MM.1S (cell line): ENCODE measurements at regions not wholly inside any gene's neighbourhood (a gene's known extent, or its start where the extent isn't known, plus 50 kb on each side); places are given as distances from the start of the nearest gene placed in this dataset.

Experiments used
- DNase-seq: peaks from one replicate; pipeline ENCODE4 v3.0.0-alpha.2; 2015
- H2AFZ ChIP-seq: fragments of 300-600 bp; sonication (generic); 2 replicates; pipeline ENCODE4 v1.6.0; 2016; ENCODE audit warnings: antibody characterized with exemption, low read length
- H3F3A ChIP-seq: fragments of 300-600 bp; sonication (generic); 2 replicates; pipeline ENCODE4 v1.6.1; 2016; ENCODE audit warnings: mild to moderate bottlenecking, antibody characterized with exemption, low read length, moderate library complexity, mixed read lengths; ENCODE audit not compliant: insufficient read depth
- H3K27ac ChIP-seq: fragments of 300-600 bp; sonication (generic); 2 replicates; pipeline ENCODE4 v1.5.1; 2016; ENCODE audit warnings: mild to moderate bottlenecking, low read length
- H3K27me3 ChIP-seq: fragments of 300-600 bp; sonication (generic); replicated peaks from 2 replicates; pipeline ENCODE4 v1.6.0; 2016; ENCODE audit warnings: low read length; ENCODE audit not compliant: insufficient read depth
- H3K36me3 ChIP-seq: fragments of 300-600 bp; sonication (generic); replicated peaks from 2 replicates; pipeline ENCODE4 v1.6.1; 2016; ENCODE audit warnings: mild to moderate bottlenecking, low read length, mixed read lengths; ENCODE audit not compliant: insufficient read depth
- H3K4me1 ChIP-seq: fragments of 300-600 bp; sonication (generic); 2 replicates; pipeline ENCODE4 v1.6.1; 2016; ENCODE audit warnings: low read length, mixed read lengths
- H3K4me2 ChIP-seq: fragments of 300-600 bp; sonication (generic); 2 replicates; pipeline ENCODE4 v1.6.0; 2016; ENCODE audit warnings: low read depth, low read length
- H3K4me3 ChIP-seq: fragments of 300-600 bp; sonication (generic); 2 replicates; pipeline ENCODE4 v1.5.1; 2016; ENCODE audit warnings: low read length, mixed read lengths
- H3K79me2 ChIP-seq: fragments of 300-600 bp; sonication (generic); 2 replicates; pipeline ENCODE4 v1.6.1; 2016; ENCODE audit warnings: mixed run types, low read length, mixed read lengths
- H3K9ac ChIP-seq: fragments of 300-600 bp; sonication (generic); 2 replicates; pipeline ENCODE4 v1.6.1; 2016; ENCODE audit warnings: low read length, mixed read lengths
- H3K9me2 ChIP-seq: fragments of 300-600 bp; sonication (generic); replicated peaks from 2 replicates; pipeline ENCODE4 v1.6.1; 2016; ENCODE audit warnings: mild to moderate bottlenecking, low read length, mixed read lengths; ENCODE audit not compliant: insufficient read depth
- H3K9me3 ChIP-seq: fragments of 300-600 bp; sonication (generic); replicated peaks from 2 replicates; pipeline ENCODE4 v1.6.1; 2016; ENCODE audit warnings: mild to moderate bottlenecking, low read length, mixed read lengths; ENCODE audit not compliant: insufficient read depth
- H4K20me1 ChIP-seq: fragments of 300-600 bp; sonication (generic); 2 replicates; pipeline ENCODE4 v1.6.1; 2016; ENCODE audit warnings: mild to moderate bottlenecking, low read length, moderate library complexity, mixed read lengths; ENCODE audit not compliant: insufficient read depth
- CTCF ChIP-seq: fragments of 300-600 bp; sonication (generic); IDR thresholded peaks from 2 replicates; pipeline ENCODE4 v1.5.1; 2016; ENCODE audit warnings: antibody characterized with exemption, low read length, mixed read lengths
- EZH2 ChIP-seq: fragments of 300-600 bp; sonication (generic); optimal IDR thresholded peaks from 2 replicates; pipeline ENCODE3; 2017; ENCODE audit warnings: low read depth, mild to moderate bottlenecking, antibody characterized with exemption, low read length, mixed read lengths
- EZH2phosphoT487 ChIP-seq: fragments of 300-600 bp; sonication (generic); IDR thresholded peaks from 2 replicates; pipeline ENCODE4 v1.6.1; 2018; ENCODE audit warnings: antibody characterized with exemption, low read length

GRCh38 chr6:74282143-74282689 is 586.2 kb downstream of the CD109 start:
- Histone ChIP-seq H3F3A (no peaks in the 10 kb centered on the region), H3K27ac (no peak overlapping the region), H4K20me1 (no peaks in the 10 kb centered on the region), H3K4me3 (no peak overlapping the region), H2AFZ (no peak overlapping the region), H3K9me2 (no peaks in the 10 kb centered on the region), H3K9ac (no peak overlapping the region), H3K79me2 (no peaks in the 10 kb centered on the region), H3K4me2 (no peak overlapping the region), H3K4me1 (no peaks in the 10 kb centered on the region), H3K36me3 (no peaks in the 10 kb centered on the region), H3K27me3 (no peaks in the 10 kb centered on the region), H3K9me3 (no peaks in the 10 kb centered on the region)
- TF ChIP-seq CTCF (no peak), EZH2 (no peak), EZH2phosphoT487 (no peak)
- no peak for DNase-seq

GRCh38 chr6:74280130-74280692 is 584.2 kb downstream of the CD109 start:
- no peaks in the 10 kb centered on the region for H3K9me3 ChIP-seq
- no peak overlapping the region for H3K9ac ChIP-seq
- H3K9me2 ChIP-seq = no peaks in the 10 kb centered on the region
- no peak overlapping the region for H3K27ac ChIP-seq
- H3K4me2 ChIP-seq = no peak overlapping the region
- H4K20me1 ChIP-seq = no peaks in the 10 kb centered on the region
- no peaks in the 10 kb centered on the region for H3K79me2 ChIP-seq
- no peaks in the 10 kb centered on the region for H3K36me3 ChIP-seq
- no peaks in the 10 kb centered on the region for H3F3A ChIP-seq
- no peak overlapping the region for H3K4me3 ChIP-seq
- no peak for DNase-seq
- no peaks in the 10 kb centered on the region for H3K27me3 ChIP-seq
- no peaks in the 10 kb centered on the region for H3K4me1 ChIP-seq
- H2AFZ ChIP-seq = no peak overlapping the region
- no peak for TF ChIP-seq EZH2
- no peak for TF ChIP-seq EZH2phosphoT487
- TF ChIP-seq CTCF = no peak

DNA sequence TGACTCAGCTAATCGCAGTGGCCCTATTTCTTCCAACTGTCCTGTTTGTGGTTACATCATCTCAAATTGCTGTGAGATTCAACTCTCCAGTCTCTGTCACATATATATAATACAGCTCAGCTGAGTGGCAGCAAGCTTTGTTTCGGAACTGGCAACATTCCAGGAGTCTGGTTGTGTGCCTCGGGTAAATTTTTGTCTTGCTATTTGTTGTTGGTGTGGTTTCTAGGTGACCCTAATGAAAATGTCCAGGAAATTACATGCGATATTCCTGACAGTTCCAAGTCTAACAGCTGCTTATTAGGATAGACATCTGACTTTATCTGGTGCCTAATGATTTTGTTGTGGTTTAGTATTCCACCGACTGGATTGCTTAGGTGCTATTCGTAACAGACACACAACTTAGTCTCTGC is 581.8 kb downstream of the CD109 start:
- no peaks in the 10 kb centered on the region for H3K79me2 ChIP-seq
- H3K9ac ChIP-seq = no peak overlapping the region
- no peak overlapping the region for H3K27ac ChIP-seq
- no peaks in the 10 kb centered on the region for H3K9me2 ChIP-seq
- H3F3A ChIP-seq = no peaks in the 10 kb centered on the region
- H3K4me2 ChIP-seq = no peak overlapping the region
- no peak for DNase-seq
- no peaks in the 10 kb centered on the region for H3K27me3 ChIP-seq
- H3K9me3 ChIP-seq = no peaks in the 10 kb centered on the region
- H2AFZ ChIP-seq = no peak overlapping the region
- TF ChIP-seq EZH2 = no peak
- TF ChIP-seq CTCF = no peak
- TF ChIP-seq EZH2phosphoT487 = no peak
- no peak overlapping the region for H3K4me3 ChIP-seq
- no peaks in the 10 kb centered on the region for H4K20me1 ChIP-seq
- H3K36me3 ChIP-seq = no peaks in the 10 kb centered on the region
- H3K4me1 ChIP-seq = no peaks in the 10 kb centered on the region
